ENCODE measurements at regions not wholly inside any gene's neighbourhood (a gene's known extent, or its start where the extent isn't known, plus 50 kb on each side); places are given as distances from the start of the nearest gene placed in this dataset.

DNA sequence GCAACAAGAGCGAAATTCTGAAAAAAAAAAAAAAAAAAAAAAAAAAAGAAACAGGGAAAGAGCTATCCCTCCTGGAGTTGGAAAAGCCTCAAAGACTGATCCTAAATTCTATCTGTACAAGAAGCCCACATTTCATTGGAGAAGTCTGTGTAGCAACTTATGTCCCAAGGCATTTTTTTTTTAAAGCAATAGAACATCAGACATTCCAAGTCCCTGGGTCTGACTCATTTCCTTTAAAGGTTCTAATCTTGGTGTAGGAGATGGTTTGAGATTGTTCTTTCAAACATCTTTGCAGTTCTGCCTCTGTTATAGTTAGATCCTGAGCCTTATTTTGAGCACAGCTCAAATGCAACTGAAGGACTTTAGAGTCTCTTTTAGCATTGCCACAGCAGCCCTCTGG lies 706.5 kb upstream of the MIR17HG start:
- Histone ChIP-seq H3K4me3 (ENCODE audit: insufficient read depth, low read depth, low read length) (no peak overlapping the region), H3K36me3 (ENCODE audit: control insufficient read depth, insufficient read depth, low read length) (no peaks in the 10 kb centered on the region), H3K79me1 (ENCODE audit: low read depth in 1 of 2, low read length in 2 of 2) (no peaks in the 10 kb centered on the region), H2AFZ (replicated peaks; ENCODE audit: low read length, poor library complexity) (no peak overlapping the region), H3K9me3 (ENCODE audit: control insufficient read depth, insufficient read depth, low read length) (peaks cover 6% of the 10 kb centered on the region), H3K56ac (ENCODE audit: extremely low read depth, insufficient read depth, low read length) (no peak overlapping the region), H3K9ac (ENCODE audit: low read depth, low read length) (no peak overlapping the region), H3K27ac (ENCODE audit: insufficient read depth, low read length) (no peak overlapping the region), H3K14ac (replicated peaks; ENCODE audit: low read depth, low read length) (no peak overlapping the region), H2BK120ac (ENCODE audit: low read depth, low read length) (no peak overlapping the region), H3K4ac (ENCODE audit: low read depth, low read length) (no peak overlapping the region), H4K5ac (ENCODE audit: low read depth, low read length) (no peak overlapping the region), H4K20me1 (ENCODE audit: insufficient read depth, low read length) (no peaks in the 10 kb centered on the region), H3K4me1 (ENCODE audit: control insufficient read depth, insufficient read depth, low read length) (no peaks in the 10 kb centered on the region), H2BK20ac (ENCODE audit: low read depth, low read length) (no peak overlapping the region), H3K9me1 (ENCODE audit: insufficient read depth, low read length) (no peaks in the 10 kb centered on the region), H3K23ac (ENCODE audit: low read depth, low read length) (no peak overlapping the region), H2BK5ac (ENCODE audit: low read depth, low read length, poor library complexity, severe bottlenecking) (no peak overlapping the region), H3K4me2 (ENCODE audit: low read depth, low read length) (no peak overlapping the region), H3K27me3 (ENCODE audit: control insufficient read depth, insufficient read depth, low read length) (no peaks in the 10 kb centered on the region), H2AK5ac (ENCODE audit: low read depth, low read length) (no peak overlapping the region), H3K18ac (ENCODE audit: low read depth, low read length) (no peak overlapping the region), H4K91ac (ENCODE audit: insufficient read depth, low read depth, low read length) (no peak overlapping the region), H4K8ac (ENCODE audit: low read depth in 2 of 2, low read length in 2 of 2) (no peak overlapping the region), H2AK9ac (replicated peaks; ENCODE audit: low read depth, low read length, poor library complexity) (no peak overlapping the region), H2BK15ac (ENCODE audit: low read depth, low read length) (no peak overlapping the region)
- intact Hi-C loops (cut with micrococcal nuclease) (no loop called here), dilution Hi-C loops (cut with HindIII; ENCODE audit: low sequenced_read_pairs, unreplicated experiment) (no loop called here), in situ Hi-C loops (cut with MboI; ENCODE audit: low sequenced_read_pairs) (no loop called here)
- TF ChIP-seq FOS (IDR thresholded peaks at IDR 0.05; ENCODE audit: low read depth, low read length) (no peak), RCOR1 (IDR thresholded peaks at IDR 0.05; ENCODE audit: insufficient replicate concordance, low read length) (no peak), MAFK (IDR thresholded peaks at IDR 0.05; ENCODE audit: low read depth, low read length) (no peak), MXI1 (IDR thresholded peaks at IDR 0.05; ENCODE audit: borderline replicate concordance, low read depth, low read length) (no peak), RAD21 (IDR thresholded peaks at IDR 0.05; ENCODE audit: low read length) (no peak), CHD1 (IDR thresholded peaks at IDR 0.05; ENCODE audit: low read depth, low read length) (no peak), MAZ (IDR thresholded peaks at IDR 0.05; ENCODE audit: borderline replicate concordance, low read depth, low read length) (no peak), BHLHE40 (IDR thresholded peaks at IDR 0.05; ENCODE audit: low read depth, low read length) (no peak), SMC3 (IDR thresholded peaks at IDR 0.05; ENCODE audit: low read depth, low read length) (no peak), RFX5 (IDR thresholded peaks at IDR 0.05; ENCODE audit: low read depth, low read length) (no peak), ELK1 (IDR thresholded peaks at IDR 0.05; ENCODE audit: borderline replicate concordance, low read depth, low read length) (no peak), POLR2A (IDR thresholded peaks at IDR 0.05; ENCODE audit: low read depth, low read length) (no peak), CEBPB (IDR thresholded peaks at IDR 0.05; ENCODE audit: low read depth, low read length) (no peak), NFE2L2 (IDR thresholded peaks at IDR 0.05; ENCODE audit: low read depth, low read length) (no peak)
- TF ChIP-seq, protein P1, sequence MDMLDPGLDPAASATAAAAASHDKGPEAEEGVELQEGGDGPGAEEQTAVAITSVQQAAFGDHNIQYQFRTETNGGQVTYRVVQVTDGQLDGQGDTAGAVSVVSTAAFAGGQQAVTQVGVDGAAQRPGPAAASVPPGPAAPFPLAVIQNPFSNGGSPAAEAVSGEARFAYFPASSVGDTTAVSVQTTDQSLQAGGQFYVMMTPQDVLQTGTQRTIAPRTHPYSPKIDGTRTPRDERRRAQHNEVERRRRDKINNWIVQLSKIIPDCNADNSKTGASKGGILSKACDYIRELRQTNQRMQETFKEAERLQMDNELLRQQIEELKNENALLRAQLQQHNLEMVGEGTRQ (IDR thresholded peaks at IDR 0.05; ENCODE audit: low read depth, low read length) = no peak
- TF ChIP-seq, protein P2, sequence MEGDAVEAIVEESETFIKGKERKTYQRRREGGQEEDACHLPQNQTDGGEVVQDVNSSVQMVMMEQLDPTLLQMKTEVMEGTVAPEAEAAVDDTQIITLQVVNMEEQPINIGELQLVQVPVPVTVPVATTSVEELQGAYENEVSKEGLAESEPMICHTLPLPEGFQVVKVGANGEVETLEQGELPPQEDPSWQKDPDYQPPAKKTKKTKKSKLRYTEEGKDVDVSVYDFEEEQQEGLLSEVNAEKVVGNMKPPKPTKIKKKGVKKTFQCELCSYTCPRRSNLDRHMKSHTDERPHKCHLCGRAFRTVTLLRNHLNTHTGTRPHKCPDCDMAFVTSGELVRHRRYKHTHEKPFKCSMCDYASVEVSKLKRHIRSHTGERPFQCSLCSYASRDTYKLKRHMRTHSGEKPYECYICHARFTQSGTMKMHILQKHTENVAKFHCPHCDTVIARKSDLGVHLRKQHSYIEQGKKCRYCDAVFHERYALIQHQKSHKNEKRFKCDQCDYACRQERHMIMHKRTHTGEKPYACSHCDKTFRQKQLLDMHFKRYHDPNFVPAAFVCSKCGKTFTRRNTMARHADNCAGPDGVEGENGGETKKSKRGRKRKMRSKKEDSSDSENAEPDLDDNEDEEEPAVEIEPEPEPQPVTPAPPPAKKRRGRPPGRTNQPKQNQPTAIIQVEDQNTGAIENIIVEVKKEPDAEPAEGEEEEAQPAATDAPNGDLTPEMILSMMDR (conservative IDR thresholded peaks at IDR 0.05; ENCODE audit: low read depth, low read length) = no peak
- no peak for DNase-seq
- ATAC-seq (ENCODE audit: low read depth) = no peak
- CTCF ChIA-PET = no interaction called here
- POLR2A ChIA-PET (ENCODE audit: unreplicated experiment) = no interaction called here
- WGBS, 2 experiments (ENCODE audit: extremely low coverage in 2 of 2, insufficient read length in 1 of 2) = no CpG with 5 or more reads among the region's 1 CpG
- no TSS peak for BruUV-seq (replicated peaks)

Measured in IMR-90 (cell line).